ENCODE measurements at regions not wholly inside any gene's neighbourhood (a gene's known extent, or its start where the extent isn't known, plus 50 kb on each side); places are given as distances from the start of the nearest gene placed in this dataset.

- TF ChIP-seq POLR2A (IDR thresholded peaks at IDR 0.05), result no peak
- TF ChIP-seq CTCF (IDR thresholded peaks at IDR 0.05), result no peak
Measured at GRCh38 chr3:178343433-178344038, 192.7 kb upstream of the KCNMB2 start.

Measured in testis (tissue), 2 donors.